ENCODE measurements at regions not wholly inside any gene's neighbourhood (a gene's known extent, or its start where the extent isn't known, plus 50 kb on each side); places are given as distances from the start of the nearest gene placed in this dataset.

GRCh38 chr11:134738581-134738980 lies 326.5 kb upstream of the B3GAT1 start:
- Mint-ChIP-seq H3K27me3 (ENCODE audit: insufficient read depth, low read depth) (peaks cover 4% of the 10 kb centered on the region), H3K4me1 (peaks cover 29% of the 10 kb centered on the region), H3K4me3 (no peak overlapping the region), H3K36me3 (no peaks in the 10 kb centered on the region), H3K9me3 (no peaks in the 10 kb centered on the region), H3K27ac (no peak overlapping the region)
- peaks cover 13% of the 10 kb centered on the region for H3K4me1 ChIP-seq
- H4K20me1 ChIP-seq (ENCODE audit: low read depth): no peaks in the 10 kb centered on the region
- H3K4me2 ChIP-seq: no peak overlapping the region
- no peak overlapping the region for H3K9ac ChIP-seq
- peaks cover 6% of the 10 kb centered on the region for H3F3A ChIP-seq (ENCODE audit: low read depth)
- no peaks in the 10 kb centered on the region for H3K79me2 ChIP-seq (ENCODE audit: low read depth)
- H2AFZ ChIP-seq (replicated peaks): no peak overlapping the region
- no peak overlapping the region for H3K4me3 ChIP-seq
- no peak for DNase-seq (ENCODE audit: low spot score)
- H3K9me3 ChIP-seq (ENCODE audit: low read depth): no peaks in the 10 kb centered on the region
- H3K36me3 ChIP-seq: no peaks in the 10 kb centered on the region
- H3K27ac ChIP-seq: no peak overlapping the region
- H3K27me3 ChIP-seq: no peaks in the 10 kb centered on the region
- TF ChIP-seq EZH2phosphoT487 (IDR thresholded peaks at IDR 0.05): no peak
- TF ChIP-seq EZH2 (IDR thresholded peaks at IDR 0.05): no peak
- no peak for TF ChIP-seq CTCF (IDR thresholded peaks at IDR 0.05)

GRCh38 chr11:134737563-134738510 lies 325.8 kb upstream of the B3GAT1 start:
- H4K20me1 ChIP-seq (ENCODE audit: low read depth): no peaks in the 10 kb centered on the region
- H3K27ac ChIP-seq: no peak overlapping the region
- H3K4me1 ChIP-seq: peaks cover 15% of the 10 kb centered on the region
- H3K4me1 Mint-ChIP-seq: peaks cover 31% of the 10 kb centered on the region
- no peak overlapping the region for H3K4me3 ChIP-seq
- no peak for DNase-seq (ENCODE audit: low spot score)
- no peaks in the 10 kb centered on the region for H3K9me3 Mint-ChIP-seq
- no peaks in the 10 kb centered on the region for H3K36me3 ChIP-seq
- H3K27ac Mint-ChIP-seq: no peak overlapping the region
- no peaks in the 10 kb centered on the region for H3K27me3 ChIP-seq
- no peak overlapping the region for H2AFZ ChIP-seq (replicated peaks)
- H3F3A ChIP-seq (ENCODE audit: low read depth): peaks cover 6% of the 10 kb centered on the region
- TF ChIP-seq EZH2phosphoT487 (IDR thresholded peaks at IDR 0.05) (no peak), CTCF (IDR thresholded peaks at IDR 0.05) (no peak), EZH2 (IDR thresholded peaks at IDR 0.05) (no peak)
- no peaks in the 10 kb centered on the region for H3K9me3 ChIP-seq (ENCODE audit: low read depth)
- no peak overlapping the region for H3K9ac ChIP-seq
- H3K4me2 ChIP-seq: no peak overlapping the region
- no peaks in the 10 kb centered on the region for H3K79me2 ChIP-seq (ENCODE audit: low read depth)
- H3K4me3 Mint-ChIP-seq: no peak overlapping the region
- peaks cover 3% of the 10 kb centered on the region for H3K27me3 Mint-ChIP-seq (ENCODE audit: insufficient read depth, low read depth)
- no peaks in the 10 kb centered on the region for H3K36me3 Mint-ChIP-seq

GRCh38 chr11:134736251-134736947 lies 324.4 kb upstream of the B3GAT1 start:
- H3F3A ChIP-seq (ENCODE audit: low read depth): peaks cover 16% of the 10 kb centered on the region
- Mint-ChIP-seq H3K36me3 (no peaks in the 10 kb centered on the region), H3K9me3 (no peaks in the 10 kb centered on the region), H3K4me3 (no peak overlapping the region), H3K4me1 (peaks cover 34% of the 10 kb centered on the region), H3K27me3 (ENCODE audit: insufficient read depth, low read depth) (peaks cover 8% of the 10 kb centered on the region), H3K27ac (no peak overlapping the region)
- H3K79me2 ChIP-seq (ENCODE audit: low read depth): no peaks in the 10 kb centered on the region
- DNase-seq (ENCODE audit: low spot score): no peak
- TF ChIP-seq CTCF (IDR thresholded peaks at IDR 0.05) (no peak), EZH2 (IDR thresholded peaks at IDR 0.05) (no peak), EZH2phosphoT487 (IDR thresholded peaks at IDR 0.05) (no peak)
- H3K27ac ChIP-seq: no peak overlapping the region
- H3K9me3 ChIP-seq (ENCODE audit: low read depth): no peaks in the 10 kb centered on the region
- H3K4me1 ChIP-seq: peaks cover 29% of the 10 kb centered on the region
- H2AFZ ChIP-seq (replicated peaks): no peak overlapping the region
- H3K4me2 ChIP-seq: no peak overlapping the region
- H3K27me3 ChIP-seq: no peaks in the 10 kb centered on the region
- H3K4me3 ChIP-seq: no peak overlapping the region
- peaks cover under 1% of the 10 kb centered on the region for H4K20me1 ChIP-seq (ENCODE audit: low read depth)
- no peaks in the 10 kb centered on the region for H3K36me3 ChIP-seq
- no peak overlapping the region for H3K9ac ChIP-seq
